ENCODE measurements at regions not wholly inside any gene's neighbourhood (a gene's known extent, or its start where the extent isn't known, plus 50 kb on each side); places are given as distances from the start of the nearest gene placed in this dataset.
"Not testable (repeated sequence)": the region's sequence is repeated elsewhere in the genome, so short reads cannot be mapped to it uniquely, and the experiment has no call there.

DNA sequence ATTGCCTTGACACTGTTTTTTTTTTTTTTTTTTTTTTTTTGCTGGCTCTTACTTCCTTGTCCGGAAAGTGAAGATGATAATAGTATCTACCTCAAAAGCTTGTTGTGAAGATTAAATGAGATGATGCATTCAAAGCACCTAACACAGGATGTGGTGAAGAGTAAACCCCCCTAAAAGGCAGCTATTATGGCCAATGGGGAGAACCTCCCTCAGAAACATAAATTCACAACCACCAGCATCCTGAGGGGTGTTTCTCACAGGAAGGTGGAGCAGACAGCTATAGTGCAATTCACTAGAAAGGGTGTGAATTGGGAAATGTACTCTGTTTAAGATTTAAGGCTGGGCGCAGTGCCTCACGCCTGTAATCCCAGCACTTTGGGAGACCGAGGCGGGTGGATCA, 85.4 kb upstream of the CRY1 start:
- no peaks in the 10 kb centered on the region for H3K27me3 ChIP-seq
- no peaks in the 10 kb centered on the region for H4K20me1 ChIP-seq
- H3K27ac ChIP-seq, result no peak overlapping the region
- H3K9ac ChIP-seq, result no peak overlapping the region
- TF ChIP-seq Cebpa-rat (IDR thresholded peaks at IDR 0.05), result no peak
- H3K9me3 ChIP-seq, result no peaks in the 10 kb centered on the region
- peaks cover 4% of the 10 kb centered on the region for H3K4me1 ChIP-seq
- no peaks in the 10 kb centered on the region for H3K36me3 ChIP-seq
- no peak overlapping the region for H3K4me2 ChIP-seq
- no peak overlapping the region for H3K4me3 ChIP-seq

DNA sequence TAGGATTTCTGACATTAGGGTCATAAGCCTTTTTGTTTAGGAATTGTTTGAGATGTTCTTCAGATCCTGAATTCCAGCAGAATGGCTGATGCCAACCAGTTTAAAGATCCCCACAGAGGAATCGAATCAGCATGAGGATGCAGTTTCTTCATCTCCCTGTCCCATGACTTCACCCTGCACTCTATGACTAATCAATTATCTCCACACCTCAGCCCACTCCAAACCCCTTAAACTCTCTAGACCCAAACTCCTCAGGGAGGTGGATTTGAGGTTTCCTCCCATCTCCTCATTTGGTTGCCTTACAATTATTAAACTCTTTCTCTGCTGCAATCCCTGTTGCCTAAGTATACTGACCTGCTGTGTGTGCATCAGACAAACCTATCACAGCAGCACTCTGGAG, 86.5 kb upstream of the CRY1 start:
- Histone ChIP-seq H3K9ac (no peak overlapping the region), H3K36me3 (no peaks in the 10 kb centered on the region), H3K4me1 (peaks cover 12% of the 10 kb centered on the region), H3K27ac (no peak overlapping the region), H3K4me2 (no peak overlapping the region), H3K4me3 (no peak overlapping the region), H3K9me3 (no peaks in the 10 kb centered on the region), H3K27me3 (no peaks in the 10 kb centered on the region), H4K20me1 (no peaks in the 10 kb centered on the region)
- no peak for TF ChIP-seq Cebpa-rat (IDR thresholded peaks at IDR 0.05)

DNA sequence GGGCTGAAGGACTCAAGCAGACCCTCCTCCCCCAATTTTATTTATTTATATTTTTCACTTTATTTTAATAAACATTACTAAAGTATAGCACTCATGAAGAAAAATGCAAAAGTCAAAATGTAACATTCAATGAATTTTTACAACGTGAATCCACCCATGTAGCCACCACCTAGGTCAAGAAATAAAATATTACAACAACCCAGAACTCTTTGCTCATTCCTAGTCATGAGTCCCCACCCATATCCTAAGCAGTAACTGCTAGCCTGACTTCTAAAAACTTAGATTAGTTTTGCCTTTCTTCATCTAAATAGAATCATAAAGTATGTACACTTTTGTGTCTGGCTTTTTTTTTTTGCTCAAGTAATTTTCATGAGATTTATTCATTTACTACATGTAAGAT, 86.9 kb upstream of the CRY1 start:
- Histone ChIP-seq H3K4me3 (no peak overlapping the region), H3K4me2 (no peak overlapping the region), H3K27me3 (no peaks in the 10 kb centered on the region), H4K20me1 (no peaks in the 10 kb centered on the region), H3K27ac (no peak overlapping the region), H3K4me1 (peaks cover 12% of the 10 kb centered on the region), H3K9ac (no peak overlapping the region), H3K9me3 (no peaks in the 10 kb centered on the region), H3K36me3 (no peaks in the 10 kb centered on the region)
- TF ChIP-seq Cebpa-rat (IDR thresholded peaks at IDR 0.05), result no peak

DNA sequence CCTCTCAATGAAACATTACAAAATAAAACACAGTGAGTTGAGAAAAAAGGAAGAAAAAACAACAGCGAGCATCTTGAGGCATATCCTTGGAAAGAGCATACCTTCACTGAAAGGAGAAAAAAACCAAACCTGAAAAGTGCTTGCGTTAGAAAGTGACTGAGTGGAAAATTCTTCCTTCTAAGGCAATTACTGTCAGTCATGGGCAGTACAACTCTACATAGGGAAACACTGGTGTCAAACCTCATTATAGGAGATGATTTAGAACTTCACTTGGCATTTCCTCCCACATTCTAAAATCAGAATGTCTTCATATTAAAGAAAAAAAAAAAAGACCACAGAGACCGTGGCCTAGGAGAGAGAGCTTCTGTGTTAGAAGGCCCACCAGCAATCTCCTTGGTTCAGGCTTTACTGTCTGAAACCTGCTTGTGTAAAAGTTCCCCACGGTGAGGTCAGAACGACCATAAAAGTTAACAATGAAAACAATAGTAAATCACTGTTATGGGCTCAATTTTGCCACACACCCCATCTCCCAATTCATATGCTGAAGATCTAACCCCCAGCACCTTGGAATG, 91.1 kb upstream of the CRY1 start:
- Histone ChIP-seq H3K27ac (no peak overlapping the region), H3K4me2 (peak overlapping the region; percentile 48), H4K20me1 (no peaks in the 10 kb centered on the region), H3K27me3 (no peaks in the 10 kb centered on the region), H3K36me3 (no peaks in the 10 kb centered on the region), H3K9ac (no peak overlapping the region), H3K9me3 (no peaks in the 10 kb centered on the region), H3K4me1 (peaks cover 12% of the 10 kb centered on the region), H3K4me3 (no peak overlapping the region)
- no peak for TF ChIP-seq Cebpa-rat (IDR thresholded peaks at IDR 0.05)

DNA sequence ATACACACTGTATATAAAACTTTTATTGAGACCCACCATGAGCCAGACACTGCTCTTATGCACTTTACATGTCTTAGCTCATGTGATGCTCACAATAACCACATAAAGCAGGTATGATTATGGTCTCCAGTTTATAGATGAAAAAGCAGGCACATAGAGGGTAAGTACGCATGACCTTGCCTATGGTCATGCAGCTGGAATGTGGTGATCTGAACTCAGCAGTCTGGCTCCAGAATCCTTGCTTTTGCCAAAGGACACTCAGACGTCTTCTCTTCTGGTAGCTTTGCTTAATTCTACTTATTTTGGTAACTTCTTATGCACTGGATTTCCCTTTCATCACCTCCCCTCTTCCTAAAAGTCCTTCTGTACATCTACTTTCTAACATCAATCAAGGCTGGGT, 103.3 kb upstream of the CRY1 start:
- no peak for TF ChIP-seq Cebpa-rat (IDR thresholded peaks at IDR 0.05)
- Histone ChIP-seq H3K27ac (no peak overlapping the region), H3K4me2 (no peak overlapping the region), H3K4me3 (no peak overlapping the region), H4K20me1 (no peaks in the 10 kb centered on the region), H3K9me3 (no peaks in the 10 kb centered on the region), H3K27me3 (no peaks in the 10 kb centered on the region), H3K36me3 (no peaks in the 10 kb centered on the region), H3K9ac (no peak overlapping the region), H3K4me1 (no peaks in the 10 kb centered on the region)

DNA sequence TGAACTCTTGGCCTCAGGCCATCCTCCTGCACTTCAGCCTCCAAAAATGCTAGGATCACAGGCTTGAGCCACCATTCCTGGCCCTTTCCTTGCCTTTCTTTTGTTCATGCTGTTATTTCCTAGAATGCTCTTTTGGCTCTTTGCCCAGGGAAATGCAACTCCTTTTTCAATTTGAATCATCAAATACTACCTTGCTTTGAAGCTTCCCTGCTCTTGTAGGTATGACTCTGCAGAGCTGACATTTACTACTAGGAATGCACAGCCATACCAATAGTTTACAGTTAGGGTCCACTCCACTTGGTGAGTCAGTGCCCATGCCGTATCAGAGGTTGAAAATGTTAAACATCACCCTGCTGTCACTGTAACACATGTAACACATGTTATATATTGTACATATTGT, 107.0 kb upstream of the CRY1 start:
- H3K4me1 ChIP-seq, result no peaks in the 10 kb centered on the region
- H4K20me1 ChIP-seq, result no peaks in the 10 kb centered on the region
- H3K27ac ChIP-seq, result no peak overlapping the region
- H3K9ac ChIP-seq, result no peak overlapping the region
- H3K4me2 ChIP-seq, result no peak overlapping the region
- H3K4me3 ChIP-seq, result no peak overlapping the region
- no peak for TF ChIP-seq Cebpa-rat (IDR thresholded peaks at IDR 0.05)
- no peaks in the 10 kb centered on the region for H3K9me3 ChIP-seq
- no peaks in the 10 kb centered on the region for H3K36me3 ChIP-seq
- no peaks in the 10 kb centered on the region for H3K27me3 ChIP-seq

DNA sequence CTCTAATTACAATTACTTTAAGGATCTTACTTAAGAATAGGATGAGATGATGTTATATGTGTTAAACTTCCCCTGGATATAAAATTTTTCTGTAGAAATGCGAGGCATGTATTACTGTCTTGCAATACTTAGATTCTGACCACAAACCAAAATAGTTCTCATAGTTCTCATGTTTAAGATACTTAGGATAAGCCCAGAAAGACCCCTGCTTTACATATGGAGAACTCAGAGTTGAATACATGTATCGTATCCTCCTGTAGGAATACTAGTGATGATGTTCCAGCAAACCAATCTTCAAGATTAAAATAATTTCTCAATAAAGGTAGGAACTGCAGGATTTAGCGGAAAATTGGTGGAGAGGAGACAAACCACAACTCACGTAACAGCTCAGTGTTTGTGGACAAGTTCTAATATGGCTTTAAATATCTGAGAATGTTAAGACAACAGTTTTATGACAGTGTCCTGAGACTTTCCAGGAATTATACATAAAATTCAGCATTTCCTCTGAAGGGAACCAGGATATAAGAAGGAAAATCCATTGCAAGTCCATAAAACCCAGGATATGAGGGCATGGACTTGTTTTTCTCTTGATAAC, 114.7 kb upstream of the CRY1 start:
- H3K27ac ChIP-seq, result no peak overlapping the region
- H4K20me1 ChIP-seq, result no peaks in the 10 kb centered on the region
- H3K9ac ChIP-seq, result no peak overlapping the region
- TF ChIP-seq Cebpa-rat (IDR thresholded peaks at IDR 0.05), result no peak
- H3K27me3 ChIP-seq, result no peaks in the 10 kb centered on the region
- H3K36me3 ChIP-seq, result no peaks in the 10 kb centered on the region
- no peak overlapping the region for H3K4me2 ChIP-seq
- no peak overlapping the region for H3K4me3 ChIP-seq
- no peaks in the 10 kb centered on the region for H3K4me1 ChIP-seq
- H3K9me3 ChIP-seq, result 0 out of 2 replicates have a peak, but pooled peaks cover 6% of the 10 kb centered on the region

DNA sequence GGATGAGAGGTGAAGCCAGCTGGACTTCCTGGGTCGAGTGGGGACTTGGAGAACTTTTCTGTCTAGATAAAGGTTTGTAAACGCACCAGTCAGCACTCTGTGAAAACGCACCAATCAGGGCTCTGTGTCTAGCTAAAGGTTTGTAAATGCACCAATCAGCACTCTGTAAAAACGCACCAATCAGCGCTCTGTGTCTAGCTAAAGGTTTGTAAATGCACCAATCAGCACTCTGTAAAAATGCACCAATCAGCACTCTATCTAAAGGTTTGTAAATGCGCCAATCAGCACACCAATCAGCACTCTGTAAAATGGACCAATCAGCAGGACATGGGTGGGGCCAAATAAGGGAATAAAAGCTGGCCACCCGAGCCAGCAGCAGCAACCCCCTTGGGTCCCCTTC, 116.4 kb upstream of the CRY1 start:
- not testable (repeated sequence) for H3K27ac ChIP-seq, H3K4me1 ChIP-seq, H3K9me3 ChIP-seq, H3K4me3 ChIP-seq, H3K4me2 ChIP-seq, H3K9ac ChIP-seq, H4K20me1 ChIP-seq, H3K27me3 ChIP-seq, H3K36me3 ChIP-seq

DNA sequence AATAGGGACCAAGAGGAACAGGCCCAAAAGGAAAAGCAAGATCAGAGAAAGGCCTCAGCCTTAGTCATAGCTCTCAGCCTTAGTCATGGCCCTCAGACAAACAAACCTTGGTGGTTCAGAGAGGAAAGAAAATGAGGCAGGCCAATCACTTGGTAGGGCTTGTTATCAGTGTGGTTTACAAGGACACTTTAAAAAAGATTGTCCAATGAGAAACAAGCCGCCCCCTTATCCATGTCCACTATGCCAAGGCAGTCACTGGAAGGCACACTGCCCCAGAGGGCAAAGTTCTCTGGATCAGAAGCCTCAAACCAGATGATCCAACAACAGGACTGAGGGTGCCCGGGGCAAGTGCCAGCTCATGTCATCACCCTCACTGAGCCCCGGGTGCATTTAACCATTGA, 121.0 kb upstream of the CRY1 start:
- H3K36me3 ChIP-seq, H3K27ac ChIP-seq, H3K4me1 ChIP-seq, H3K4me2 ChIP-seq, H4K20me1 ChIP-seq, H3K9ac ChIP-seq, H3K27me3 ChIP-seq, H3K4me3 ChIP-seq: not testable (repeated sequence)
- H3K9me3 ChIP-seq, result peaks cover 20% of the 10 kb centered on the region

DNA sequence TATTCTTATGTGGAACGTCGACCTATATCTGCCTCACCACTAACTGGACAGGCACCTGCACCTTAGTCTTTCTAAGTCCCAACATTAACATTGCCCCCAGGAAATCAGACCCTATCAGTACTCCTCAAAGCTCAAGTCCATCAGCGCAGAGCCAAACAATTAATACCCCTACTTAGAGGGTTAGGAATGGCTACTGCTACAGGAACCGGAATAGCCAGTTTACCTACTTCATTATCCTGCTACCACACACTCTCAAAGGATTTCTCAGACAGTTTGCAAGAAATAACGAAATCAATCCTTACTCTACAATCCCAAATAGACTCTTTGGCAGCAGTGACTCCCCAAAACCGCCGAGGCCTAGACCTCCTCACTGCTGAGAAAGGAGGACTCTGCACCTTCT, 123.1 kb upstream of the CRY1 start:
- H4K20me1 ChIP-seq, H3K27me3 ChIP-seq, H3K27ac ChIP-seq, H3K4me3 ChIP-seq, H3K4me1 ChIP-seq, H3K9ac ChIP-seq, H3K4me2 ChIP-seq, H3K36me3 ChIP-seq: not testable (repeated sequence)
- peaks cover 14% of the 10 kb centered on the region for H3K9me3 ChIP-seq

DNA sequence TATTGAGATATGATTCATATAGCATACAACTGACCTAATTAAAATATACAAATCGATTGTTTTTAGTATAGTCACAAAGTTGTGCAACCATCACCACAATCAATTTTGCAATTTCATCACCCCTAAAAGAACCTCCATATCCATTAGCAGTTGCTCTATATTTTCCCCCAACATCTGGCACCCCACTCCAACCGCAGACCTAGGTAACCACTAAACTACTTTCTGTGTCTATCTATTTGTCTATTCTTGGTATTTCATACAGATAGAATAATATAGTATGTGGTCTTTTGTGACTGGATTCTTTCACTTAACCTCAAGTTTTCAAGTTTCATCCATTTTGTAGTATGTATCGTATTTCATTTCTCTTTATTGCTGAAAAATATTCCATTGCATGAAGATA, 126.0 kb upstream of the CRY1 start:
- TF ChIP-seq Cebpa-rat (IDR thresholded peaks at IDR 0.05), result no peak
- H3K36me3 ChIP-seq, result no peaks in the 10 kb centered on the region
- no peak overlapping the region for H3K4me2 ChIP-seq
- H3K9ac ChIP-seq, result no peak overlapping the region
- no peaks in the 10 kb centered on the region for H3K4me1 ChIP-seq
- H3K27me3 ChIP-seq, result no peaks in the 10 kb centered on the region
- peaks cover 14% of the 10 kb centered on the region for H3K9me3 ChIP-seq
- H3K27ac ChIP-seq, result no peak overlapping the region
- H3K4me3 ChIP-seq, result no peak overlapping the region
- no peaks in the 10 kb centered on the region for H4K20me1 ChIP-seq
